H1 (cell line): ENCODE measurements at regions not wholly inside any gene's neighbourhood (a gene's known extent, or its start where the extent isn't known, plus 50 kb on each side); places are given as distances from the start of the nearest gene placed in this dataset.
A peak's percentile ranks its signal among the peaks of the same experiment; 100 is the strongest.

Experiments
- CTCF ChIA-PET: fragments of 300-600 bp; sonication (Branson Sonifier 250); formaldehyde crosslinking; loops from one replicate; lab custom pipeline; 2021; ENCODE audit not compliant: partially characterized antibody; lab: Charles Lee
- POLR2A ChIA-PET: fragments of 300-600 bp; sonication (Branson Sonifier 250); formaldehyde crosslinking; loops from one replicate; lab custom pipeline; 2021; ENCODE audit warnings: inconsistent platforms; ENCODE audit not compliant: partially characterized antibody; lab: Charles Lee
- DNase-seq, 2 experiments: peaks; one replicate each; pipeline versions ENCODE4 v3.0.0 to v3.0.0-alpha.2; 2010 to 2022; ENCODE audit warnings: low spot score in 2 of 2, low read depth in 1 of 2, mixed read lengths in 1 of 2
- FAIRE-seq: peaks from 2 replicates; lab custom pipeline; 2011; peaks lifted over from hg19 to GRCh38; lab: Jason Lieb, UNC
- H2AFZ ChIP-seq: 2 replicates; pipeline ENCODE4 v1.8.1; 2012; ENCODE audit warnings: low read length, inconsistent platforms
- H2AK5ac ChIP-seq: 2 replicates; pipeline ENCODE4 v1.6.1; 2013; ENCODE audit warnings: low read depth, low read length
- H2BK120ac ChIP-seq: replicated peaks from 2 replicates; pipeline ENCODE3; 2013; ENCODE audit warnings: low read depth, low read length, inconsistent platforms
- H2BK12ac ChIP-seq: 2 replicates; pipeline ENCODE4 v1.6.1; 2013; ENCODE audit warnings: low read depth, low read length
- H2BK15ac ChIP-seq: 2 replicates; pipeline ENCODE4 v1.6.1; 2013; ENCODE audit warnings: low read length
- H2BK20ac ChIP-seq: 2 replicates; pipeline ENCODE4 v1.6.1; 2013; ENCODE audit warnings: low read length
- H2BK5ac ChIP-seq: 2 replicates; pipeline ENCODE4 v1.6.1; 2013; ENCODE audit warnings: low read depth, low read length
- H3K14ac ChIP-seq: 2 replicates; pipeline ENCODE4 v1.6.1; 2013; ENCODE audit warnings: inconsistent platforms; ENCODE audit not compliant: insufficient read length
- H3K18ac ChIP-seq: 2 replicates; pipeline ENCODE4 v1.6.1; 2013; ENCODE audit warnings: low read length; ENCODE audit errors: extremely low read depth
- H3K23ac ChIP-seq: 2 replicates; pipeline ENCODE4 v1.6.1; 2013; ENCODE audit warnings: inconsistent platforms; ENCODE audit not compliant: insufficient read length
- H3K23me2 ChIP-seq: 2 replicates; pipeline ENCODE4 v1.6.1; 2013; ENCODE audit warnings: low read depth, low read length
- H3K27ac ChIP-seq: 2 replicates; pipeline ENCODE4 v1.6.1; 2011; ENCODE audit warnings: low read depth, low read length, inconsistent platforms
- H3K27me3 ChIP-seq, 4 experiments: replicated peaks in 1 of 4; 1 replicate in 1 of 4; 2 replicates in 3 of 4; pipeline versions ENCODE4 v1.6.1 to v1.8.1; 2011 to 2013; ENCODE audit warnings: low read length in 3 of 4, mild to moderate bottlenecking in 3 of 4, inconsistent platforms in 2 of 4, mixed read lengths in 2 of 4, moderate library complexity in 1 of 4; ENCODE audit not compliant: control insufficient read depth in 3 of 4, insufficient read depth in 3 of 4; ENCODE audit errors: extremely low read depth in 1 of 4
- H3K36me3 ChIP-seq, 4 experiments: 2 replicates each; pipeline versions ENCODE4 v1.6.1 to v1.8.1; 2011 to 2013; ENCODE audit warnings: mild to moderate bottlenecking in 4 of 4, low read length in 3 of 4, moderate library complexity in 2 of 4, control low read depth in 1 of 4, inconsistent platforms in 1 of 4; ENCODE audit not compliant: insufficient read depth in 4 of 4, control insufficient read depth in 2 of 4
- H3K4ac ChIP-seq: replicated peaks from 2 replicates; pipeline ENCODE3; 2013; ENCODE audit warnings: low read length, low read depth, mixed read lengths, inconsistent platforms; ENCODE audit not compliant: insufficient read length
- H3K4me1 ChIP-seq, 4 experiments: replicated peaks in 1 of 4; 1 replicate in 1 of 4; 2 replicates in 3 of 4; pipeline versions ENCODE4 v1.6.1 to v1.8.1; 2011 to 2013; ENCODE audit warnings: low read length in 3 of 4, inconsistent platforms in 2 of 4, mixed read lengths in 1 of 4; ENCODE audit not compliant: insufficient read depth in 4 of 4, control insufficient read depth in 3 of 4
- H3K4me2 ChIP-seq, 2 experiments: 2 replicates each; pipeline versions ENCODE4 v1.6.1 to v1.8.1; 2011 to 2013; ENCODE audit warnings: low read depth in 2 of 2, low read length in 2 of 2, control low read depth in 1 of 2, inconsistent platforms in 1 of 2, mild to moderate bottlenecking in 1 of 2; ENCODE audit not compliant: insufficient read depth in 1 of 2
- H3K4me3 ChIP-seq, 4 experiments: fragments of 200-600, 300-600 bp in 1 of 4; sonication (generic), shearing (Covaris generic), sonication (Bioruptor Twin) in 1 of 4; 2 replicates each; pipeline versions ENCODE4 v1.5.1 to v1.8.1; 2011 to 2016; ENCODE audit warnings: low read length in 4 of 4, low read depth in 3 of 4, control low read depth in 2 of 4, inconsistent platforms in 2 of 4, mild to moderate bottlenecking in 2 of 4, mixed read lengths in 1 of 4, moderate library complexity in 1 of 4; ENCODE audit not compliant: insufficient read depth in 2 of 4; ENCODE audit errors: extremely low read depth in 1 of 4
- H3K56ac ChIP-seq: replicated peaks from 2 replicates; pipeline ENCODE3; 2013; ENCODE audit warnings: low read depth, mild to moderate bottlenecking, mixed read lengths, low read length, inconsistent platforms; ENCODE audit not compliant: insufficient read length
- H3K79me1 ChIP-seq: 2 replicates; pipeline ENCODE4 v1.6.1; 2013; ENCODE audit warnings: low read depth, low read length, control low read depth
- H3K79me2 ChIP-seq, 2 experiments: 2 replicates each; pipeline versions ENCODE4 v1.6.1 to v1.8.1; 2012 to 2013; ENCODE audit warnings: low read length in 2 of 2, mild to moderate bottlenecking in 2 of 2, inconsistent platforms in 1 of 2; ENCODE audit not compliant: insufficient read depth in 2 of 2, control insufficient read depth in 1 of 2
- H3K9ac ChIP-seq, 4 experiments: replicated peaks in 1 of 4; 1 replicate in 1 of 4; 2 replicates in 3 of 4; pipeline versions ENCODE4 v1.6.1 to v1.8.1; 2011 to 2013; ENCODE audit warnings: low read depth in 3 of 4, low read length in 3 of 4, control low read depth in 2 of 4, mild to moderate bottlenecking in 2 of 4, moderate library complexity in 2 of 4, inconsistent platforms in 1 of 4; ENCODE audit errors: extremely low read depth in 1 of 4
- H3K9me3 ChIP-seq, 2 experiments: 2 replicates each; pipeline versions ENCODE4 v1.6.1 to v1.8.1; 2012 to 2013; ENCODE audit warnings: mild to moderate bottlenecking in 2 of 2, moderate library complexity in 2 of 2, control low read depth in 1 of 2, inconsistent platforms in 1 of 2, low read depth in 1 of 2, low read length in 1 of 2, mixed read lengths in 1 of 2; ENCODE audit not compliant: insufficient read depth in 2 of 2
- H4K20me1 ChIP-seq, 2 experiments: replicated peaks in 1 of 2; 2 replicates each; pipeline versions ENCODE3 to v1.8.1; 2011 to 2013; ENCODE audit warnings: inconsistent platforms in 2 of 2, low read length in 2 of 2, mild to moderate bottlenecking in 1 of 2; ENCODE audit not compliant: insufficient read depth in 2 of 2, control insufficient read depth in 1 of 2
- H4K5ac ChIP-seq: 2 replicates; pipeline ENCODE4 v1.6.1; 2013; ENCODE audit warnings: low read length, low read depth, mixed read lengths, inconsistent platforms; ENCODE audit not compliant: insufficient read length
- H4K8ac ChIP-seq: 2 replicates; pipeline ENCODE4 v1.8.0; 2013; ENCODE audit warnings: mild to moderate bottlenecking, moderate library complexity, low read length, inconsistent platforms; ENCODE audit not compliant: insufficient read depth; ENCODE audit errors: extremely low read depth
- H4K91ac ChIP-seq: replicated peaks from 2 replicates; pipeline ENCODE3; 2013; ENCODE audit warnings: low read length, mixed read lengths, inconsistent platforms; ENCODE audit not compliant: insufficient read length
- CBX8 ChIP-seq: fragments of 300-800, 300-1000 bp; sonication (generic); IDR thresholded peaks from 2 replicates; pipeline ENCODE4 v1.7.1; 2016; ENCODE audit warnings: low read depth, low read length, borderline replicate concordance
- HDAC6 ChIP-seq: IDR thresholded peaks from one replicate; pipeline ENCODE4 v1.7.1; 2012; ENCODE audit warnings: low read depth, mild to moderate bottlenecking, inconsistent platforms, low read length, moderate library complexity
- KDM4A ChIP-seq: IDR thresholded peaks from one replicate; pipeline ENCODE4 v1.7.1; 2012; ENCODE audit warnings: low read depth, mild to moderate bottlenecking, moderate library complexity, low read length, inconsistent platforms; ENCODE audit not compliant: severe bottlenecking
- NANOG ChIP-seq: IDR thresholded peaks from 2 replicates; pipeline ENCODE4 v1.6.1; 2011; ENCODE audit warnings: low read length, low read depth, mild to moderate bottlenecking, inconsistent platforms; ENCODE audit not compliant: insufficient read depth, poor library complexity, severe bottlenecking
- NRF1 ChIP-seq: IDR thresholded peaks from 2 replicates; pipeline ENCODE4 v1.6.1; 2011; ENCODE audit warnings: mild to moderate bottlenecking, low read depth, low read length, improper control_type of control experiment
- POLR2AphosphoS5 ChIP-seq: IDR thresholded peaks from 2 replicates; pipeline ENCODE4 v1.6.1; 2011; ENCODE audit warnings: low read depth, low read length
- POU5F1 ChIP-seq: IDR thresholded peaks from 2 replicates; pipeline ENCODE4 v1.6.1; 2011; ENCODE audit warnings: low read depth, mild to moderate bottlenecking, low read length, moderate library complexity
- SRF ChIP-seq: IDR thresholded peaks from 2 replicates; pipeline ENCODE4 v1.6.1; 2011; ENCODE audit warnings: mild to moderate bottlenecking, low read depth, low read length, moderate library complexity
- SUZ12 ChIP-seq: fragments of 200-600 bp; sonication (generic); IDR thresholded peaks from 2 replicates; pipeline ENCODE4 v1.6.1; 2012; ENCODE audit warnings: mild to moderate bottlenecking, inconsistent platforms, low read length, moderate library complexity, mixed read lengths
- YY1 ChIP-seq: IDR thresholded peaks from 2 replicates; pipeline ENCODE4 v1.6.1; 2011; ENCODE audit warnings: low read depth, mild to moderate bottlenecking, low read length
- WGBS, 2 experiments: shearing (Covaris generic) in 1 of 2; methylation state at CpG; one replicate each; pipeline versions ENCODE4 v1.1.6 to v1.1.7; 2013 to 2015; ENCODE audit warnings: low lambda C conversion rate in 2 of 2, mixed read lengths in 2 of 2, inconsistent platforms in 1 of 2, low coverage in 1 of 2, missing lambda C conversion rate in 1 of 2; ENCODE audit not compliant: insufficient replicate concordance in 2 of 2, insufficient coverage in 1 of 2, insufficient read length in 1 of 2; ENCODE audit errors: extremely low coverage in 1 of 2, missing lambda C conversion rate in 1 of 2; 5-methylcytosine and 5-hydroxymethylcytosine counted together
- TF ChIP-seq, protein P1 (sequence below): IDR thresholded peaks from 2 replicates; pipeline ENCODE4 v1.6.1; 2012; ENCODE audit warnings: inconsistent platforms
- TF ChIP-seq, protein P2 (sequence below): IDR thresholded peaks from 2 replicates; pipeline ENCODE4 v1.6.1; 2011; ENCODE audit warnings: low read depth, mild to moderate bottlenecking, low read length; ENCODE audit not compliant: insufficient read depth

DNA sequence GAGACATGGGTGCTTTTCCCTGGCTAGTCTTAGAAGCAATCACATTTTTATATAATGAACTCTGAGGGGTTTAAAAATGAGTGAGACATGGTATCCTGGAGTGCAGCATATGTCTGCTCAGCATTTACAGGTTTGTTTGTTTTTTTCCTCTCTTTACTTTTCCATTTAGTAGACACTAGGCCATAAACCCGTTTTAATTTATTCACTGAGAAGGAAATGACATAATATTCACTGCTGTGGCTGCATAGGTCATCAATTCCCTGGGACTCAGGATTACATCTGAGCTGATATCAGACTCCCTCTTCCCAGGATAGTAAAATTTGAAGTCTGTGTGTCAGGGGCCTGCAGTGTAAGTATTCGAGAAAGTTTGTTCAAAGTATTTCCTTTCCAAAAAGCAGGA, 178.9 kb upstream of the SPRY1 start:
- H3K4me3 ChIP-seq, result no peak overlapping the region
- no peaks in the 10 kb centered on the region for H3K9me3 ChIP-seq
- ChIA-PET POLR2A (no interaction called here), CTCF (interaction anchor here (1.8 kb wide), 1 partner anchor 11 kb away, joined by 4 read pairs; no protein-coding TSS in a partner anchor)
- no peak overlapping the region for H2BK12ac ChIP-seq
- H3K27me3 ChIP-seq, result no peaks in the 10 kb centered on the region
- no peaks in the 10 kb centered on the region for H3K4me1 ChIP-seq
- H3K36me3 ChIP-seq, result no peaks in the 10 kb centered on the region
- H2BK5ac ChIP-seq, result no peak overlapping the region
- H3K4ac ChIP-seq, result no peak overlapping the region
- H3K27ac ChIP-seq, result no peak overlapping the region
- H3K79me2 ChIP-seq, result no peaks in the 10 kb centered on the region
- 92% methylated on average over 2 of the region's 2 CpGs; no CpG with 5 or more reads in 1 of the 2 experiments for WGBS, 2 experiments
- H3K23me2 ChIP-seq, result no peaks in the 10 kb centered on the region
- no peak overlapping the region for H3K56ac ChIP-seq
- no peak overlapping the region for H4K91ac ChIP-seq
- no peak overlapping the region for H2BK15ac ChIP-seq
- H2AFZ ChIP-seq, result no peak overlapping the region
- H3K4me2 ChIP-seq, result no peak overlapping the region
- FAIRE-seq, result no peak
- no peak overlapping the region for H4K5ac ChIP-seq
- no peak overlapping the region for H3K23ac ChIP-seq
- H4K20me1 ChIP-seq, result no peaks in the 10 kb centered on the region
- H3K79me1 ChIP-seq, result no peaks in the 10 kb centered on the region
- H2BK120ac ChIP-seq, result no peak overlapping the region
- no peak overlapping the region for H3K14ac ChIP-seq
- H3K18ac ChIP-seq, result no peak overlapping the region
- peak overlapping the region in 1 of 4 experiments; percentile 13; a peak in 1 of 7 replicates for H3K9ac ChIP-seq
- no peak overlapping the region for H2AK5ac ChIP-seq
- TF ChIP-seq, protein P1, sequence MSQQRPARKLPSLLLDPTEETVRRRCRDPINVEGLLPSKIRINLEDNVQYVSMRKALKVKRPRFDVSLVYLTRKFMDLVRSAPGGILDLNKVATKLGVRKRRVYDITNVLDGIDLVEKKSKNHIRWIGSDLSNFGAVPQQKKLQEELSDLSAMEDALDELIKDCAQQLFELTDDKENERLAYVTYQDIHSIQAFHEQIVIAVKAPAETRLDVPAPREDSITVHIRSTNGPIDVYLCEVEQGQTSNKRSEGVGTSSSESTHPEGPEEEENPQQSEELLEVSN, result no peak
- TF ChIP-seq YY1, result no peak
- no peak for TF ChIP-seq POU5F1
- TF ChIP-seq, protein P2, sequence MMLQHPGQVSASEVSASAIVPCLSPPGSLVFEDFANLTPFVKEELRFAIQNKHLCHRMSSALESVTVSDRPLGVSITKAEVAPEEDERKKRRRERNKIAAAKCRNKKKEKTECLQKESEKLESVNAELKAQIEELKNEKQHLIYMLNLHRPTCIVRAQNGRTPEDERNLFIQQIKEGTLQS, result no peak
- TF ChIP-seq SRF, result no peak
- no peak for TF ChIP-seq HDAC6
- no peak for TF ChIP-seq CBX8
- TF ChIP-seq KDM4A, result no peak
- TF ChIP-seq NRF1, result no peak
- no peak for TF ChIP-seq NANOG
- no peak for TF ChIP-seq POLR2AphosphoS5
- TF ChIP-seq SUZ12, result no peak
- H4K8ac ChIP-seq, result no peak overlapping the region
- H2BK20ac ChIP-seq, result no peak overlapping the region
- no peak for DNase-seq
